HG03135 (cell line): ENCODE measurements at regions not wholly inside any gene's neighbourhood (a gene's known extent, or its start where the extent isn't known, plus 50 kb on each side); places are given as distances from the start of the nearest gene placed in this dataset.
"Not testable (repeated sequence)": the region's sequence is repeated elsewhere in the genome, so short reads cannot be mapped to it uniquely, and the experiment has no call there.

ENCODE experiments used
- ATAC-seq: cut with Tn5 transposase; IDR thresholded peaks from one replicate; pipeline ENCODE4 v1.9.1; 2021; ENCODE audit warnings: mild to moderate bottlenecking, moderate library complexity; ENCODE audit not compliant: unreplicated experiment

DNA sequence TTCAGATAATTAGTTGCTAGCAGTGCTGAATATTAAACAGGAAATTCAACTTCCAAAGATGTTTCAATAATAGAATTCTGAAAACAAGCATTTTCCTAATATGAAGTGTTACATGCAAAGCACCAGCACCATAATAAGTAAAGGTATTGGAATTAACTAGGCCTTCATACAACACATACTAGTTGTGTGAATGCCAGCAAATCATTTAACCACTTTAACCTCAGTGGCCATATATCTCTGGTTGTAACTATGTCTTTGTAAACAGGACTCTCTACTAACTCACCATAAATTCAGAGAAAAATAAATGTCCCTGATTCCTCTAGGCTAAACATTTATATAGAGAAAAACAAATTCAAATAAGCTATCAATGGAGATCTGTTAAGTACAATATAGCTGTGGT lies 65.1 kb upstream of the NBPF26 start:
- not testable (repeated sequence) for ATAC-seq

DNA sequence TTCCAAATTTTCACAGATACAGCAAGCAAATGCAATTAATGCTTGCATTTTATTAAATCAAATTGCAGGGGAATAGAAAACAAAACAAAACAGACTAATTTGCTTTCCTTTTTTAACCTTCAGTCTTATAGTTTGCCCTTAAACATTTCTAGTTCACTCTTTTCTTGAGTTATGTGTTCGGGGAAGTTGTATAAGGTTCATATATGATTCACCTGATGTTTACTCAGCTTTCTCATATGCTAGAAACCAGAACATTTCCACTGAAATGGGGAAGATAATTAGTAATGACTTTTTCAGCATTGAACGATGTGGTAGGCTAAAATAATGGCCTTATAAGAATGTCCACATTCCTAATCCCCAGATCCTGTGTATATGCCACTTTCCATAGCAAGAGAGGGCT lies 64.6 kb upstream of the NBPF26 start:
- ATAC-seq: not testable (repeated sequence)

DNA sequence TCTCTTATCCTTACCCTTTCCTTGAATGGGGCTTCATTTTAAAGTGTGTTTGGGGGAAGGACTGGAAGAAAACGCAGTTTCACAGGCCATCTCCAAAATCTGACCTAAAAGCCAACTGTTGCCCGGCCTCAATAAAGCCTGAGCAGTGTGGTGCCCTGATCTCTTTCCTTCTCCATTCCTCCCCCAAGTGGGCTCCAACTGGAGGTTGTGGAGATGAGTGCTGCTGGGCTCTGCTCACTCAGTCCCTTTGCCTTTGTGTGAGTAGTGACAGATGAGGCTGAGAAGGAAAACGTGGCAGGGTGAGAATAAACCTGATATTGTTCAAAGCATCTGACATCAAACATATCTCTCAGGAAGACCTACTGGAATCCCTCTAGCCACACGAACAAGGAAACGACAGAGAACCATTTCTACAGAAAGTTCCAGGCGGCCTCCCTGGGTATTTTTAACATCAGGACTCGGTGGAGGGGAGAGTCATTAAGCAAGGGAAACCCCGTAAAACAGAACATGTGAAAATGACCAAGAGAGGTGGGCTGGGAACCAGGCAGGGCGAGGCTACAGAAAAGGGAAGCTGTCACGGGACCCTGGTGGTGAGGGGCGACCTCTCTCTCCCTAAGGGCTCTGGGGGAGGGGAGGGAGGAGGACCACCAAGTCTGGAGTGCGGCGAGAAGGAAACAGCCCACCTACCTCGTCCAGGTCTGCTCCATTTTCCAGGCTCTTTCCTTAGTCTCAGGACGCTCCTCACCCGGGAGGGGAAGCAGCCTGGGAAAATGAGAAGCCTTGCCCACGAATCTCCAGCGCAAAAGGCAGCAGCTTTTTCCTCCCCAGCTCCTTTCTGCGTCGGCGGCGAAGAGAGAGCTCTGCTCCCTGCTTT lies 59.1 kb upstream of the NBPF26 start:
- not testable (repeated sequence) for ATAC-seq

DNA sequence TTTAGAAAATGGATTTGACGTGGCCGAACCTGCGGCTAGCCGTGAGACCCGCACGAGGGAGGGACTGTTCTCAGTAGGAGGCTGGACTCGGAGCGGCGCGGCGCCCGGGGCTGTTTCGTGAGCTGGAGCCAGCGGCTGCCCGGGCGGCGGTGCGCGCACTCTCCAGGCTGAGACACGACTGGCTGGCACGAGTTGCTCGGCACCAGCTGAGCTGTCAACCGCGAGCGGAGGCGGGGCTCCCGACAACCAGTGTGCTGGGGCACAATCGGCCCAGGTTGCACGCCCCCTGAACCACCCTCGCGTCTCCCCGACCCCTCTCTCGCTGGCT lies 58.5 kb upstream of the NBPF26 start:
- not testable (repeated sequence) for ATAC-seq

DNA sequence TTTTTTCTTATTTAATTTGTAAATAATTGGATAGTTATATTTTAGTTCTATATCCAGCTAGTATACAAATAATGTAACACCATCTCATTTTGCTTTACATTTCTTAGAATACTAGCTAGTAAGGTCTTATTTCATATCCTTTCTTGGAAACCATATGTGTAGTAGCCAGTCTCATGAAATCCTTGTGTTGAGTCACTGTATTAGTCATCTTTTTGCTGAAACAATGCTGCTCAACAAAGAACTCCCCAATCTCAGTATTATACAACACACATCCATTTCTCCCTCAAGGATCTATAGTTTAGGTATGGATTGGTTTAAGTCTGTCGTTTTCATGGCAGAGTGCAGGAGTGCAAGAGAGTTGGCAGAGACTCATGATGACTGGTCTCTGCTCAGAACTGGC lies 55.6 kb upstream of the NBPF26 start:
- ATAC-seq: not testable (repeated sequence)
